SK-N-SH treated with all-trans-retinoic acid at 6 μM for 48 hours (cell line): ENCODE measurements at regions not wholly inside any gene's neighbourhood (a gene's known extent, or its start where the extent isn't known, plus 50 kb on each side); places are given as distances from the start of the nearest gene placed in this dataset.

ENCODE experiments used
- ATAC-seq: fragments of 200-7000 bp; cut with Tn5 transposase; 3 replicates; pipeline ENCODE4 v1.9.1; 2020; ENCODE audit warnings: mild to moderate bottlenecking, moderate library complexity
- CSDC2 ChIP-seq: fragments of 250-450 bp; sonication (Bioruptor Pico); IDR thresholded peaks from 2 replicates; pipeline ENCODE4 v1.5.0; 2020; ENCODE audit warnings: mild to moderate bottlenecking, moderate library complexity
- ESRRG ChIP-seq: fragments of 250-450 bp; sonication (Bioruptor Pico); IDR thresholded peaks from 2 replicates; pipeline ENCODE4 v1.6.1; 2021; ENCODE audit warnings: mild to moderate bottlenecking
- GLIS3 ChIP-seq: fragments of 250-450 bp; sonication (Bioruptor Pico); IDR thresholded peaks from 2 replicates; pipeline ENCODE4 v1.5.0; 2020; ENCODE audit warnings: mild to moderate bottlenecking, moderate library complexity
- ISL1 ChIP-seq: fragments of 250-450 bp; sonication (Bioruptor Pico); IDR thresholded peaks from 2 replicates; pipeline ENCODE4 v2.1.2; 2022; ENCODE audit warnings: mild to moderate bottlenecking, moderate library complexity
- OSR1 ChIP-seq: fragments of 250-450 bp; sonication (Bioruptor Pico); IDR thresholded peaks from 2 replicates; pipeline ENCODE4 v1.8.0; 2022; ENCODE audit warnings: moderate library complexity, mild to moderate bottlenecking, inconsistent platforms
- PPARA ChIP-seq: fragments of 250-450 bp; sonication (Bioruptor Pico); IDR thresholded peaks from 2 replicates; pipeline ENCODE4 v1.5.0; 2020; ENCODE audit warnings: mild to moderate bottlenecking, borderline replicate concordance
- RARB ChIP-seq: fragments of 250-450 bp; sonication (Bioruptor Pico); IDR thresholded peaks from 2 replicates; pipeline ENCODE4 v1.8.0; 2021; ENCODE audit warnings: mild to moderate bottlenecking, moderate library complexity
- SNAI2 ChIP-seq: fragments of 250-450 bp; sonication (Bioruptor Pico); IDR thresholded peaks from 2 replicates; pipeline ENCODE4 v1.5.0; 2020; ENCODE audit warnings: mild to moderate bottlenecking, moderate library complexity
- TCF4 ChIP-seq: fragments of 250-450 bp; sonication (Bioruptor Pico); IDR thresholded peaks from 2 replicates; pipeline ENCODE4 v1.8.0; 2021; ENCODE audit warnings: mild to moderate bottlenecking, moderate library complexity, borderline replicate concordance
- TOX ChIP-seq: fragments of 250-450 bp; sonication (Bioruptor Pico); IDR thresholded peaks from 2 replicates; pipeline ENCODE4 v1.8.0; 2021; ENCODE audit warnings: mild to moderate bottlenecking, moderate library complexity, borderline replicate concordance
- ZFP30 ChIP-seq: fragments of 450-650 bp; formaldehyde crosslinking; IDR thresholded peaks from 2 replicates; pipeline ENCODE4 v1.5.0; 2022; ENCODE audit warnings: mild to moderate bottlenecking, moderate library complexity
- ZNF565 ChIP-seq: fragments of 450-650 bp; formaldehyde crosslinking; conservative IDR thresholded peaks from 2 replicates; pipeline ENCODE4 v1.5.0; 2020; ENCODE audit warnings: low read depth, mild to moderate bottlenecking, moderate library complexity
- ZNF70 ChIP-seq: fragments of 450-650 bp; formaldehyde crosslinking; IDR thresholded peaks from 2 replicates; pipeline ENCODE4 v1.5.0; 2020; ENCODE audit warnings: mild to moderate bottlenecking, moderate library complexity
- ZNF8 ChIP-seq: fragments of 450-650 bp; formaldehyde crosslinking; IDR thresholded peaks from 2 replicates; pipeline ENCODE4 v1.5.0; 2020; ENCODE audit warnings: mild to moderate bottlenecking, moderate library complexity
- TF ChIP-seq, protein P1 (sequence below): fragments of 250-450 bp; sonication (Bioruptor Pico); IDR thresholded peaks from 2 replicates; pipeline ENCODE4 v1.5.1; 2020; ENCODE audit warnings: low read depth, mild to moderate bottlenecking, moderate library complexity
- TF ChIP-seq, protein P2 (sequence below): fragments of 250-450 bp; sonication (Bioruptor Pico); IDR thresholded peaks from 2 replicates; pipeline ENCODE4 v1.8.0; 2021; ENCODE audit warnings: low read depth, mild to moderate bottlenecking, moderate library complexity, borderline replicate concordance
- TF ChIP-seq, protein P3 (sequence below): fragments of 250-450 bp; sonication (Bioruptor Pico); IDR thresholded peaks from 2 replicates; pipeline ENCODE4 v1.8.0; 2020; ENCODE audit warnings: mild to moderate bottlenecking, moderate library complexity, borderline replicate concordance

DNA sequence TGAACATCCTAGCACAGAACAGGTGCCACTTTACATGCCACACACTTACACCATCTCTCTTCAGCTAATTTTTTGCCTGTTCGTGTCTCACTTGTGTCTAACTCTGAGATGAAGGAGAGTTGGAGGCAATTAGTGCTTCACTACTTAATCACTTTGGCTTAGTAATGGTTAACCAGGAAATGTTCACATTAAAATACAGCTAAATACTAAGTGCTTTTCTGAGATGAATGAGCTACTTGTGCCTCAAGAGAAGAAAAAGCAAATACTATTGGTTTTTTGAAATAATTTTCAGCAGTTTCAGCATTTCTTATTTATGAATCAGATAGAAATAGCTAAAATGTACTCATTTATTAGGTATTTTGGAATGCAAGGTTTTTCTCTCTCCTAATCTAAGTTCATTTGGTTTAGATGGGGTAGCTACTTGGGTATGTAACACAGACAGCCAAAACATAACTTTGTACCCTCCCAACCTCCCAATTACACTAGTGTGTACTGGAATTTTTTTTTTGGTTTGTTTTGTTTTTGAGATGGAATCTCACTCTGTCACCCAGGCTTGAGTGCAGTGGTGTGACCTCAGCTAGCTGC, 1474.1 kb upstream of the SEL1L start (continued):
- no peak for TF ChIP-seq RARB
- no peak for TF ChIP-seq ZNF70 (CRISPR knock-in tag)
- no peak for TF ChIP-seq ZNF8 (CRISPR knock-in tag)
- no peak for TF ChIP-seq TCF4 (CRISPR knock-in tag)
- TF ChIP-seq ESRRG (CRISPR knock-in tag) = no peak

DNA sequence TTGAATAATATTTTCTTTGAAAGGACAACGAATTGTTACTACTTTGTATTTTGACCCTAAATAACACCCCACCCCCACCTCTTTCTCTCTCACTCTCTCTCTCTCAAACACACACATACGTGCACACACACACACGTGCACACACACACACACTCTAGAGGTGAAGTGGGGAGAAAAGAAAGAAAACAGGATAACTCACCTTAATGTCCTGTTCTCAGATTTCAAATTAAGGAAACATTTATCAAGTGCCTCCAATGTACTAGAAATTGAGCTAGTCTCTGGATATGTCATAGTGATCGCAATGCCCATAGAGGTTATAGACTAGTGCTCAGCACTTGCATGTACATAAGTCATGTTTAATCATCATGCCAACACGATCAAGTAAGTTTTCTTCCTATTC, 1483.6 kb upstream of the SEL1L start:
- TF ChIP-seq ZNF565 (no peak), ZNF70 (CRISPR knock-in tag) (no peak)
- no peak for ATAC-seq

DNA sequence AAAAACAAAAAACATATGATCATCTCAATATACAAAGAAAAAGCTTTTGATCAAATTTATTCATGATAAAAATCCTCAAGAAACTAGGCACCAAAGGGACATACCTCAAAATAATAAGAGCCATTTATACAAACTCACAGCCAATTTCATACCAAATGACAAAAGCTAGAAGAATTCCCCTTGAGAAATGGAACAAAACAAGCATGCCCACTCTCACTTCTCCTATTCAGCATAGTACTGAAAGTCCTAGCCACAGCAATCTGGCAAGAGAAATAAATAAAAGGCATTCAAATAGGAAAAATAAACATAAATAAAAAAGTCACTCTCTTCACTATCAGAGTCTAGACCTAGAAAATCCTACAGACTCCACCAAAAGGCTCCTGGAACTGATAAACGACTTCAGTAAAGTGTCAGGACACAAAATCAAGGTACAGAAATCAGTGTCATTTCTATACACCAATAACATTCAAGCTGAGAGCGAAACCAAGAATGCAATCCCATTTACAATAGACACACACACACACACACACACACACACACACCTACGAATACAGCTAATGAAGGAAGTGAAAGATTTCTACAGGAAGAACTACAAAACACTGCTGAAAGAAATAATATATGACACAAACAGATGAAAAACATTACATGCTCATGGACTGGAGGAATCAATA, 1486.2 kb upstream of the SEL1L start:
- no peak for ATAC-seq
- TF ChIP-seq ZNF8 (CRISPR knock-in tag) = no peak
- no peak for TF ChIP-seq ISL1 (CRISPR knock-in tag)
- TF ChIP-seq TCF4 (CRISPR knock-in tag) = no peak

DNA sequence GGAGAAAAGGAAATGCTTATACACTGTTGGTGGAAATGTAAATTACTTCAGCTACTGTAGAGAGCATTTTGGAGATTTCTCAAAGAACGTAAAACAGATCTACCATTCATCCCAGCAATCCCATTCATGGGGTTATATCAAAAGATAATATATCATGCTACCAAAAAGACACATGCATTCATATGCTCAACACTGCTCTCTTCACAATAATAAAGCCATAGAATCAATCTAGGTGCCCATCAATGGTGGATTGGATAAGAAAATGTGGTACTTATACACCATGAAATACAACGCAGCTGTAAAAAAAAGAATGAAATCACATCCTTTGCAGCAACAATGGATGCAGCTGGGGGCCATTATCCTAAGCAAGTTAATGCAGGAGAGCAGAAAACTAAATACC, 1487.7 kb upstream of the SEL1L start:
- no peak for ATAC-seq
- TF ChIP-seq ZNF565 (no peak), TCF4 (CRISPR knock-in tag) (no peak)
- TF ChIP-seq, protein P1, sequence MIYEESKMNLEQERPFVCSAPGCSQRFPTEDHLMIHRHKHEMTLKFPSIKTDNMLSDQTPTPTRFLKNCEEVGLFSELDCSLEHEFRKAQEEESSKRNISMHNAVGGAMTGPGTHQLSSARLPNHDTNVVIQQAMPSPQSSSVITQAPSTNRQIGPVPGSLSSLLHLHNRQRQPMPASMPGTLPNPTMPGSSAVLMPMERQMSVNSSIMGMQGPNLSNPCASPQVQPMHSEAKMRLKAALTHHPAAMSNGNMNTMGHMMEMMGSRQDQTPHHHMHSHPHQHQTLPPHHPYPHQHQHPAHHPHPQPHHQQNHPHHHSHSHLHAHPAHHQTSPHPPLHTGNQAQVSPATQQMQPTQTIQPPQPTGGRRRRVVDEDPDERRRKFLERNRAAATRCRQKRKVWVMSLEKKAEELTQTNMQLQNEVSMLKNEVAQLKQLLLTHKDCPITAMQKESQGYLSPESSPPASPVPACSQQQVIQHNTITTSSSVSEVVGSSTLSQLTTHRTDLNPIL (CRISPR knock-in tag) = no peak

DNA sequence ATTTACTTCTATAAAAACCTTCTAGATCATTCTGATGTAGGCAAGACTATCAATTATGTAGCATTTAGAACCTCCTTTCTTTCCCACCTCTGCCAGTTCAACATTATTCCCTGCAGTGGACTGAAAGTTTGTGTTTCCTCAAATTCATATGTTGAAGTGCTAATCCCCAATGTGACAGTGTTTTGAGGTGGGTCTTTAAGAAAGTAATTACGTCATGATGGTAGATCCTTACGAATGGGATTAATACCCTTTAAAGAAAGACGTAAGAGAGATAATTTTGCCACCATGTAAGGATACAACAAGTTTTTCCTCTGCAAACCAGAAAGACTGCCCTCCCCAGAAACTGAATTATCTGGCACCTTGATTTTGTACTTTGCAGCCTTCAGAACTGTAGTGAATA, 1489.7 kb upstream of the SEL1L start:
- no peak for TF ChIP-seq ISL1 (CRISPR knock-in tag)
- TF ChIP-seq RARB = no peak
- TF ChIP-seq ZNF565 = no peak
- TF ChIP-seq TOX (CRISPR knock-in tag) = no peak
- TF ChIP-seq SNAI2 (CRISPR knock-in tag) = no peak
- no peak for TF ChIP-seq ZNF70 (CRISPR knock-in tag)
- no peak for TF ChIP-seq CSDC2 (CRISPR knock-in tag)
- no peak for ATAC-seq

DNA sequence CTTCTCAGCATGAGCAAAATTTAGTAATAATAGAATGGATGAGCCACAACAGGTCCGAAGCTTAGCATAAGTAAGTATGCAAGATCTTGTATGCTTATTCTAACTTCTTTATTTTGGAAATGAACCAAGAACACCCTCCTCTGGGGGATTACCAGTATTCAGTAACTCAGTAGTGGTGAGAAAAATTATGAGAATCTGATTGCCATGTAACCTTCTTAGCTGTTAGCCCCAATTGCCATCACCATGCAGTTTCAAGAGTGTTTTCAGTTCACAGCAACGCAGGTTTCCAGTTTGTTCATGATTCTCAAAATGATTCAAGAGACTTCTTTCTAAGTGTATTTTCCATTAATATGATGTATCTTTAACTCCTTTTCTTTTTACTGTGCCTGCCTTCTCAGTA, 1507.6 kb upstream of the SEL1L start:
- no peak for TF ChIP-seq GLIS3 (CRISPR knock-in tag)
- no peak for TF ChIP-seq SNAI2 (CRISPR knock-in tag)
- no peak for ATAC-seq

DNA sequence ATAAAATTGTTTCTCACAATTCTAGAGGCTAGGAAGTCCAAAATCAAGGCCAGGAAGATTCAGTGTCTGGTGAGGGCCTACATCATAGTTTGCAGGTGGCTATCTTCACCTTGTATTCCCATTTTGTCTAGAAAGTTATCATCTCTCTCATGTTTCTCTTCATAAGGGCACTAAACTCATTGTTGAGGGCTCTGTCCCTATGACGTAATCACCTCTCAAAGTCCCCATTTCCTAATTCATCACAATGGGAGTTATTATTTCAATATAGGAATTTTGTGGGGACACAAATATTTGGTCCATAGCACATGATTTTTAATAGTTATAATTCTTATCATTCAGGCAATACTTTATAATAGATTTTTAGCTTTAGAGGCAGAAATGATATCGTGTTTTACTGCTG, 1509.2 kb upstream of the SEL1L start:
- no peak for TF ChIP-seq SNAI2 (CRISPR knock-in tag)
- TF ChIP-seq, protein P2, sequence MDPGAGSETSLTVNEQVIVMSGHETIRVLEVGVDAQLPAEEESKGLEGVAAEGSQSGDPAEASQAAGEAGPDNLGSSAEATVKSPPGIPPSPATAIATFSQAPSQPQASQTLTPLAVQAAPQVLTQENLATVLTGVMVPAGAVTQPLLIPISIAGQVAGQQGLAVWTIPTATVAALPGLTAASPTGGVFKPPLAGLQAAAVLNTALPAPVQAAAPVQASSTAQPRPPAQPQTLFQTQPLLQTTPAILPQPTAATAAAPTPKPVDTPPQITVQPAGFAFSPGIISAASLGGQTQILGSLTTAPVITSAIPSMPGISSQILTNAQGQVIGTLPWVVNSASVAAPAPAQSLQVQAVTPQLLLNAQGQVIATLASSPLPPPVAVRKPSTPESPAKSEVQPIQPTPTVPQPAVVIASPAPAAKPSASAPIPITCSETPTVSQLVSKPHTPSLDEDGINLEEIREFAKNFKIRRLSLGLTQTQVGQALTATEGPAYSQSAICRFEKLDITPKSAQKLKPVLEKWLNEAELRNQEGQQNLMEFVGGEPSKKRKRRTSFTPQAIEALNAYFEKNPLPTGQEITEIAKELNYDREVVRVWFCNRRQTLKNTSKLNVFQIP (CRISPR knock-in tag) = no peak
- TF ChIP-seq, protein P3, sequence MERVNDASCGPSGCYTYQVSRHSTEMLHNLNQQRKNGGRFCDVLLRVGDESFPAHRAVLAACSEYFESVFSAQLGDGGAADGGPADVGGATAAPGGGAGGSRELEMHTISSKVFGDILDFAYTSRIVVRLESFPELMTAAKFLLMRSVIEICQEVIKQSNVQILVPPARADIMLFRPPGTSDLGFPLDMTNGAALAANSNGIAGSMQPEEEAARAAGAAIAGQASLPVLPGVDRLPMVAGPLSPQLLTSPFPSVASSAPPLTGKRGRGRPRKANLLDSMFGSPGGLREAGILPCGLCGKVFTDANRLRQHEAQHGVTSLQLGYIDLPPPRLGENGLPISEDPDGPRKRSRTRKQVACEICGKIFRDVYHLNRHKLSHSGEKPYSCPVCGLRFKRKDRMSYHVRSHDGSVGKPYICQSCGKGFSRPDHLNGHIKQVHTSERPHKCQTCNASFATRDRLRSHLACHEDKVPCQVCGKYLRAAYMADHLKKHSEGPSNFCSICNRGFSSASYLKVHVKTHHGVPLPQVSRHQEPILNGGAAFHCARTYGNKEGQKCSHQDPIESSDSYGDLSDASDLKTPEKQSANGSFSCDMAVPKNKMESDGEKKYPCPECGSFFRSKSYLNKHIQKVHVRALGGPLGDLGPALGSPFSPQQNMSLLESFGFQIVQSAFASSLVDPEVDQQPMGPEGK = no peak
- TF ChIP-seq PPARA (CRISPR knock-in tag) = no peak
- TF ChIP-seq ZFP30 (CRISPR knock-in tag) = no peak
- no peak for TF ChIP-seq ZNF70 (CRISPR knock-in tag)
- TF ChIP-seq ZNF8 (CRISPR knock-in tag) = no peak
- no peak for TF ChIP-seq OSR1 (CRISPR knock-in tag)
- ATAC-seq = no peak
